IMR-90 (cell line): ENCODE measurements at regions not wholly inside any gene's neighbourhood (a gene's known extent, or its start where the extent isn't known, plus 50 kb on each side); places are given as distances from the start of the nearest gene placed in this dataset.

ENCODE experiments used
- BHLHE40 ChIP-seq: fragments of 150-350 bp; IDR thresholded peaks from 2 replicates; pipeline ENCODE4 v1.6.1; 2016; ENCODE audit warnings: mild to moderate bottlenecking, low read depth, low read length
- CEBPB ChIP-seq: IDR thresholded peaks from 2 replicates; pipeline ENCODE4 v1.6.1; 2012; ENCODE audit warnings: low read depth, low read length, improper control_type of control experiment
- FOS ChIP-seq: fragments of 150-350 bp; IDR thresholded peaks from 2 replicates; pipeline ENCODE4 v1.6.1; 2016; ENCODE audit warnings: low read depth, low read length
- MAFK ChIP-seq: IDR thresholded peaks from 2 replicates; pipeline ENCODE4 v1.6.1; 2012; ENCODE audit warnings: low read depth, low read length, improper control_type of control experiment
- MAZ ChIP-seq: IDR thresholded peaks from 2 replicates; pipeline ENCODE4 v1.6.1; 2012; ENCODE audit warnings: low read depth, mild to moderate bottlenecking, low read length, improper control_type of control experiment, moderate library complexity, borderline replicate concordance
- MXI1 ChIP-seq: IDR thresholded peaks from 2 replicates; pipeline ENCODE4 v1.6.1; 2012; ENCODE audit warnings: low read depth, mild to moderate bottlenecking, low read length, moderate library complexity, borderline replicate concordance
- NFE2L2 ChIP-seq: fragments of 150-350 bp; IDR thresholded peaks from 2 replicates; pipeline ENCODE4 v1.6.1; 2016; ENCODE audit warnings: low read depth, mild to moderate bottlenecking, low read length
- POLR2A ChIP-seq: IDR thresholded peaks from 2 replicates; pipeline ENCODE4 v1.6.1; 2012; ENCODE audit warnings: mild to moderate bottlenecking, low read depth, low read length
- RCOR1 ChIP-seq: IDR thresholded peaks from 2 replicates; pipeline ENCODE4 v1.6.1; 2012; ENCODE audit warnings: mild to moderate bottlenecking, low read length, improper control_type of control experiment; ENCODE audit not compliant: insufficient replicate concordance
- RFX5 ChIP-seq: IDR thresholded peaks from 2 replicates; pipeline ENCODE4 v1.8.0; 2012; ENCODE audit warnings: low read depth, mild to moderate bottlenecking, low read length, moderate library complexity
- SMC3 ChIP-seq: fragments of 150-350 bp; IDR thresholded peaks from 2 replicates; pipeline ENCODE4 v1.6.1; 2016; ENCODE audit warnings: low read depth, mild to moderate bottlenecking, antibody characterized with exemption, low read length, moderate library complexity
- TF ChIP-seq, protein P1 (sequence below): conservative IDR thresholded peaks from 2 replicates; pipeline ENCODE4 v1.5.1; 2012; ENCODE audit warnings: mild to moderate bottlenecking, low read depth, low read length, improper control_type of control experiment
- TF ChIP-seq, protein P2 (sequence below): fragments of 150-350 bp; IDR thresholded peaks from 2 replicates; pipeline ENCODE4 v1.6.1; 2017; ENCODE audit warnings: mild to moderate bottlenecking, antibody characterized with exemption, low read length, low read depth

- TF ChIP-seq, protein P1, sequence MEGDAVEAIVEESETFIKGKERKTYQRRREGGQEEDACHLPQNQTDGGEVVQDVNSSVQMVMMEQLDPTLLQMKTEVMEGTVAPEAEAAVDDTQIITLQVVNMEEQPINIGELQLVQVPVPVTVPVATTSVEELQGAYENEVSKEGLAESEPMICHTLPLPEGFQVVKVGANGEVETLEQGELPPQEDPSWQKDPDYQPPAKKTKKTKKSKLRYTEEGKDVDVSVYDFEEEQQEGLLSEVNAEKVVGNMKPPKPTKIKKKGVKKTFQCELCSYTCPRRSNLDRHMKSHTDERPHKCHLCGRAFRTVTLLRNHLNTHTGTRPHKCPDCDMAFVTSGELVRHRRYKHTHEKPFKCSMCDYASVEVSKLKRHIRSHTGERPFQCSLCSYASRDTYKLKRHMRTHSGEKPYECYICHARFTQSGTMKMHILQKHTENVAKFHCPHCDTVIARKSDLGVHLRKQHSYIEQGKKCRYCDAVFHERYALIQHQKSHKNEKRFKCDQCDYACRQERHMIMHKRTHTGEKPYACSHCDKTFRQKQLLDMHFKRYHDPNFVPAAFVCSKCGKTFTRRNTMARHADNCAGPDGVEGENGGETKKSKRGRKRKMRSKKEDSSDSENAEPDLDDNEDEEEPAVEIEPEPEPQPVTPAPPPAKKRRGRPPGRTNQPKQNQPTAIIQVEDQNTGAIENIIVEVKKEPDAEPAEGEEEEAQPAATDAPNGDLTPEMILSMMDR, result no peak
- TF ChIP-seq MAZ (no peak), POLR2A (no peak), MAFK (no peak), FOS (no peak), BHLHE40 (no peak), CEBPB (no peak), MXI1 (no peak), SMC3 (no peak), NFE2L2 (no peak), RFX5 (no peak), RCOR1 (no peak)
- TF ChIP-seq, protein P2, sequence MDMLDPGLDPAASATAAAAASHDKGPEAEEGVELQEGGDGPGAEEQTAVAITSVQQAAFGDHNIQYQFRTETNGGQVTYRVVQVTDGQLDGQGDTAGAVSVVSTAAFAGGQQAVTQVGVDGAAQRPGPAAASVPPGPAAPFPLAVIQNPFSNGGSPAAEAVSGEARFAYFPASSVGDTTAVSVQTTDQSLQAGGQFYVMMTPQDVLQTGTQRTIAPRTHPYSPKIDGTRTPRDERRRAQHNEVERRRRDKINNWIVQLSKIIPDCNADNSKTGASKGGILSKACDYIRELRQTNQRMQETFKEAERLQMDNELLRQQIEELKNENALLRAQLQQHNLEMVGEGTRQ, result no peak
Measured at GRCh38 chr1:208717525-208717924, 473.3 kb upstream of the PLXNA2 start.
